CD4-positive, alpha-beta T cell treated with Interleukin-15 for 4 hours (primary cell): ENCODE measurements at regions not wholly inside any gene's neighbourhood (a gene's known extent, or its start where the extent isn't known, plus 50 kb on each side); places are given as distances from the start of the nearest gene placed in this dataset.

Experiments
- DNase-seq: peaks from one replicate; pipeline ENCODE4 v3.0.0-alpha.2; 2020; ENCODE audit warnings: low spot score

- no peak for DNase-seq
These were observed 164.0 kb upstream of the RAD23B start for GRCh38 chr9:107118863-107119624.

GRCh38 chr9:107119735-107120134 is 163.3 kb upstream of the RAD23B start:
- DNase-seq, result no peak

GRCh38 chr9:107123389-107123788 is 159.7 kb upstream of the RAD23B start:
- no peak for DNase-seq

- DNase-seq, result no peak
These were observed 155.5 kb upstream of the RAD23B start for GRCh38 chr9:107127608-107128007.

- no peak for DNase-seq
These were observed 151.8 kb upstream of the RAD23B start for GRCh38 chr9:107131108-107131799.

GRCh38 chr9:107136296-107136695 is 146.8 kb upstream of the RAD23B start:
- DNase-seq, result no peak

GRCh38 chr9:107137495-107138202 is 145.4 kb upstream of the RAD23B start:
- DNase-seq, result no peak

GRCh38 chr9:107138261-107138992 is 144.7 kb upstream of the RAD23B start:
- DNase-seq, result no peak

- DNase-seq, result no peak
These were observed 141.1 kb upstream of the RAD23B start for GRCh38 chr9:107141967-107142366.

- no peak for DNase-seq
These were observed 140.6 kb upstream of the RAD23B start for GRCh38 chr9:107142430-107142829.

- DNase-seq, result no peak
These were observed 140.0 kb upstream of the RAD23B start for GRCh38 chr9:107142896-107143603.

- no peak for DNase-seq
These were observed 138.6 kb upstream of the RAD23B start for GRCh38 chr9:107144475-107144874.

- no peak for DNase-seq
These were observed 135.9 kb upstream of the RAD23B start for GRCh38 chr9:107147134-107147533.

GRCh38 chr9:107148216-107148615 is 134.9 kb upstream of the RAD23B start:
- DNase-seq, result no peak

- DNase-seq, result no peak
These were observed 133.3 kb upstream of the RAD23B start for GRCh38 chr9:107149756-107150155.

GRCh38 chr9:107153336-107153735 is 129.7 kb upstream of the RAD23B start:
- DNase-seq, result no peak

GRCh38 chr9:107154291-107154690 is 128.8 kb upstream of the RAD23B start:
- DNase-seq, result no peak

GRCh38 chr9:107154766-107155165 is 128.3 kb upstream of the RAD23B start:
- DNase-seq, result no peak

- no peak for DNase-seq
These were observed 127.7 kb upstream of the RAD23B start for GRCh38 chr9:107155244-107155817.

- no peak for DNase-seq
These were observed 124.8 kb upstream of the RAD23B start for GRCh38 chr9:107158321-107158720.

GRCh38 chr9:107161338-107161737 is 121.7 kb upstream of the RAD23B start:
- no peak for DNase-seq
